SK-N-MC (cell line): ENCODE measurements at regions not wholly inside any gene's neighbourhood (a gene's known extent, or its start where the extent isn't known, plus 50 kb on each side); places are given as distances from the start of the nearest gene placed in this dataset.

Experiments
- EZH2 ChIP-seq: fragments of 200-600 bp; sonication (generic); IDR thresholded peaks from one replicate; pipeline ENCODE4 v1.6.1; 2017; ENCODE audit warnings: antibody characterized with exemption
- FOXP2 ChIP-seq: optimal IDR thresholded peaks from 2 replicates; pipeline ENCODE3; 2011; ENCODE audit warnings: mild to moderate bottlenecking, moderate library complexity; ENCODE audit not compliant: insufficient read depth; ENCODE audit errors: extremely low read length, control extremely low read depth
- POLR2AphosphoS5 ChIP-seq: IDR thresholded peaks from 2 replicates; pipeline ENCODE4 v1.6.1; 2012; ENCODE audit warnings: mild to moderate bottlenecking, low read depth, low read length, borderline replicate concordance

GRCh38 chr1:99535470-99536164 is 110.3 kb upstream of the PALMD start:
- no peak for TF ChIP-seq EZH2
- no peak for TF ChIP-seq POLR2AphosphoS5
- TF ChIP-seq FOXP2, result no peak
